B cell (primary cell): ENCODE measurements at regions not wholly inside any gene's neighbourhood (a gene's known extent, or its start where the extent isn't known, plus 50 kb on each side); places are given as distances from the start of the nearest gene placed in this dataset.

ENCODE experiments used
- CTCF ChIP-seq: fragments of 200-600 bp; IDR thresholded peaks from one replicate; pipeline ENCODE4 v1.8.0; 2022; ENCODE audit warnings: antibody characterized with exemption, mild to moderate bottlenecking
- EZH2 ChIP-seq: IDR thresholded peaks from 2 replicates; pipeline ENCODE4 v1.6.1; 2012; ENCODE audit warnings: borderline replicate concordance, low read depth, mild to moderate bottlenecking, moderate library complexity, low read length; ENCODE audit not compliant: insufficient read depth, poor library complexity, severe bottlenecking

GRCh38 chr1:96465441-96465840, 256.1 kb upstream of the PTBP2 start:
- TF ChIP-seq CTCF (no peak), EZH2 (no peak)
